HL-60 (cell line): ENCODE measurements at regions not wholly inside any gene's neighbourhood (a gene's known extent, or its start where the extent isn't known, plus 50 kb on each side); places are given as distances from the start of the nearest gene placed in this dataset.
"Not testable (repeated sequence)": the region's sequence is repeated elsewhere in the genome, so short reads cannot be mapped to it uniquely, and the experiment has no call there.

ENCODE experiments used
- DNase-seq, 2 experiments: peaks; one replicate each; pipeline ENCODE4 v3.0.0-alpha.2; 2010 to 2020; ENCODE audit warnings: low read depth in 1 of 2, low spot score in 1 of 2
- H3K27ac ChIP-seq: fragments of 250-450 bp; sonication (Bioruptor Pico); replicated peaks from 2 replicates; pipeline ENCODE4 v1.5.1; 2020; ENCODE audit warnings: mild to moderate bottlenecking, moderate library complexity
- H3K27me3 ChIP-seq: fragments of 250-450 bp; sonication (Bioruptor Pico); 2 replicates; pipeline ENCODE4 v1.5.1; 2021; ENCODE audit warnings: mild to moderate bottlenecking, moderate library complexity; ENCODE audit not compliant: insufficient read depth, poor library complexity, severe bottlenecking
- H3K4me3 ChIP-seq: replicated peaks from 2 replicates; pipeline ENCODE4 v1.5.1; 2011; ENCODE audit warnings: mild to moderate bottlenecking, control low read depth, low read length; ENCODE audit not compliant: insufficient read depth
- GABPA ChIP-seq: IDR thresholded peaks from 2 replicates; pipeline ENCODE4 v1.6.1; 2012; ENCODE audit warnings: low read depth
- POLR2AphosphoS5 ChIP-seq: IDR thresholded peaks from 2 replicates; pipeline ENCODE4 v1.6.1; 2012; ENCODE audit warnings: low read depth
- SPI1 ChIP-seq: IDR thresholded peaks from 2 replicates; pipeline ENCODE4 v1.6.1; 2012; ENCODE audit warnings: low read depth, mild to moderate bottlenecking, borderline replicate concordance
- TF ChIP-seq, protein P1 (sequence below): IDR thresholded peaks from 2 replicates; pipeline ENCODE4 v1.6.1; 2012; ENCODE audit warnings: low read depth; ENCODE audit not compliant: insufficient replicate concordance
- TF ChIP-seq, protein P2 (sequence below): IDR thresholded peaks from one replicate; pipeline ENCODE4 v1.5.1; 2011; ENCODE audit warnings: low read length, control low read depth, inconsistent platforms; ENCODE audit not compliant: insufficient read depth

GRCh38 chr11:116371146-116371545 lies 401.6 kb downstream of the BUD13 start:
- Histone ChIP-seq H3K4me3 (no peak overlapping the region), H3K27me3 (no peaks in the 10 kb centered on the region), H3K27ac (no peak overlapping the region)
- no peak for TF ChIP-seq POLR2AphosphoS5
- TF ChIP-seq, protein P1, sequence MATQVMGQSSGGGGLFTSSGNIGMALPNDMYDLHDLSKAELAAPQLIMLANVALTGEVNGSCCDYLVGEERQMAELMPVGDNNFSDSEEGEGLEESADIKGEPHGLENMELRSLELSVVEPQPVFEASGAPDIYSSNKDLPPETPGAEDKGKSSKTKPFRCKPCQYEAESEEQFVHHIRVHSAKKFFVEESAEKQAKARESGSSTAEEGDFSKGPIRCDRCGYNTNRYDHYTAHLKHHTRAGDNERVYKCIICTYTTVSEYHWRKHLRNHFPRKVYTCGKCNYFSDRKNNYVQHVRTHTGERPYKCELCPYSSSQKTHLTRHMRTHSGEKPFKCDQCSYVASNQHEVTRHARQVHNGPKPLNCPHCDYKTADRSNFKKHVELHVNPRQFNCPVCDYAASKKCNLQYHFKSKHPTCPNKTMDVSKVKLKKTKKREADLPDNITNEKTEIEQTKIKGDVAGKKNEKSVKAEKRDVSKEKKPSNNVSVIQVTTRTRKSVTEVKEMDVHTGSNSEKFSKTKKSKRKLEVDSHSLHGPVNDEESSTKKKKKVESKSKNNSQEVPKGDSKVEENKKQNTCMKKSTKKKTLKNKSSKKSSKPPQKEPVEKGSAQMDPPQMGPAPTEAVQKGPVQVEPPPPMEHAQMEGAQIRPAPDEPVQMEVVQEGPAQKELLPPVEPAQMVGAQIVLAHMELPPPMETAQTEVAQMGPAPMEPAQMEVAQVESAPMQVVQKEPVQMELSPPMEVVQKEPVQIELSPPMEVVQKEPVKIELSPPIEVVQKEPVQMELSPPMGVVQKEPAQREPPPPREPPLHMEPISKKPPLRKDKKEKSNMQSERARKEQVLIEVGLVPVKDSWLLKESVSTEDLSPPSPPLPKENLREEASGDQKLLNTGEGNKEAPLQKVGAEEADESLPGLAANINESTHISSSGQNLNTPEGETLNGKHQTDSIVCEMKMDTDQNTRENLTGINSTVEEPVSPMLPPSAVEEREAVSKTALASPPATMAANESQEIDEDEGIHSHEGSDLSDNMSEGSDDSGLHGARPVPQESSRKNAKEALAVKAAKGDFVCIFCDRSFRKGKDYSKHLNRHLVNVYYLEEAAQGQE = no peak
- TF ChIP-seq GABPA = no peak
- no peak for DNase-seq

DNA sequence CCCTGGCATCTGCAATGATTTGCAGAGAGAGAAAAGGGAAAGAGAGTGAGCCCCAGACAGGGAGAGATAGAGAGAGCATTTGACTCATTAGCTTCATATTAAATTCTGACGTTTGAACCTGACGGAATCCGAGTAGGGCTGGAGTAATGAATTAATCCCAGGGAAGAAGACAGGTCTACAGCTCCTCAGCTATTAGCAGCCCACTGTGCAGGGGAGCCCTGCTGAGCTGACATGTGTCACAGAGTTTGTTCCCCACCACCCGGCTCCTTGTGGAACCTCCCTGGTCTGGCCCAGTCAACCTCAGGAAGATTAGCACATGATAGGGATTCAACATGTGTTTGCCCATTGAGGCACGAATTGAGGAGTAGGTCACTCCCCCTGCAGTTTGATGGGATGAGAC lies 404.0 kb downstream of the BUD13 start:
- DNase-seq = no peak
- TF ChIP-seq SPI1 (no peak), GABPA (no peak), POLR2AphosphoS5 (no peak)
- TF ChIP-seq, protein P2, sequence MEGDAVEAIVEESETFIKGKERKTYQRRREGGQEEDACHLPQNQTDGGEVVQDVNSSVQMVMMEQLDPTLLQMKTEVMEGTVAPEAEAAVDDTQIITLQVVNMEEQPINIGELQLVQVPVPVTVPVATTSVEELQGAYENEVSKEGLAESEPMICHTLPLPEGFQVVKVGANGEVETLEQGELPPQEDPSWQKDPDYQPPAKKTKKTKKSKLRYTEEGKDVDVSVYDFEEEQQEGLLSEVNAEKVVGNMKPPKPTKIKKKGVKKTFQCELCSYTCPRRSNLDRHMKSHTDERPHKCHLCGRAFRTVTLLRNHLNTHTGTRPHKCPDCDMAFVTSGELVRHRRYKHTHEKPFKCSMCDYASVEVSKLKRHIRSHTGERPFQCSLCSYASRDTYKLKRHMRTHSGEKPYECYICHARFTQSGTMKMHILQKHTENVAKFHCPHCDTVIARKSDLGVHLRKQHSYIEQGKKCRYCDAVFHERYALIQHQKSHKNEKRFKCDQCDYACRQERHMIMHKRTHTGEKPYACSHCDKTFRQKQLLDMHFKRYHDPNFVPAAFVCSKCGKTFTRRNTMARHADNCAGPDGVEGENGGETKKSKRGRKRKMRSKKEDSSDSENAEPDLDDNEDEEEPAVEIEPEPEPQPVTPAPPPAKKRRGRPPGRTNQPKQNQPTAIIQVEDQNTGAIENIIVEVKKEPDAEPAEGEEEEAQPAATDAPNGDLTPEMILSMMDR = no peak
- TF ChIP-seq, protein P1 = no peak
- H3K27ac ChIP-seq = no peak overlapping the region

GRCh38 chr11:116366980-116367645 lies 405.7 kb downstream of the BUD13 start:
- no peak overlapping the region for H3K4me3 ChIP-seq
- H3K27ac ChIP-seq = no peak overlapping the region
- TF ChIP-seq, protein P1 = no peak
- TF ChIP-seq SPI1 = no peak
- no peak for TF ChIP-seq POLR2AphosphoS5
- no peaks in the 10 kb centered on the region for H3K27me3 ChIP-seq
- DNase-seq = no peak

More for the DNA sequence above, 404.0 kb downstream of the BUD13 start:
- Histone ChIP-seq H3K4me3 (no peak overlapping the region), H3K27me3 (no peaks in the 10 kb centered on the region)

- no peak for DNase-seq
- Histone ChIP-seq H3K4me3 (no peak overlapping the region), H3K27ac (no peak overlapping the region), H3K27me3 (no peaks in the 10 kb centered on the region)
- TF ChIP-seq, protein P1 = no peak
- TF ChIP-seq GABPA (no peak), POLR2AphosphoS5 (no peak), SPI1 (no peak)
- TF ChIP-seq, protein P2 = no peak
Measured at GRCh38 chr11:116366451-116366850, 406.3 kb downstream of the BUD13 start.

DNA sequence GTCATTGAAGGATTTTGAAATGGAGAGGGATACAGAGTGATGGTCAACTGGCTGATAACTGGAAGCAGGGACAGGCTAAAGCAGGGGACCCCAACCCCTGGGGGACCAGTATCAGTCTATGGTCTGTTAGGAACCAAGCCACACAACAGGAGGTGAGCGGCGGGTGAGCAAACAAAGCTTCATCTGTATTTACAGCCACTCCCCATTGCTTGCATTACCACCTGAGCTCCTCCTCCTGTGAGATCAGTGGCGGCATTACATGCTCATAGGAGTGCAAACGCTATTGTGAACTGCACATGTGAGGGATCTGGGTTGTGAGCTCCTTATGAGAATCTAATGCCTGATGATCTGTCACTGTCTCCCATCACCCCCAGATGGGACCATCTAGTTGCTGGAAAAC lies 407.9 kb downstream of the BUD13 start:
- not testable (repeated sequence) for H3K27ac ChIP-seq, H3K4me3 ChIP-seq, DNase-seq, H3K27me3 ChIP-seq
